ENCODE measurements at regions not wholly inside any gene's neighbourhood (a gene's known extent, or its start where the extent isn't known, plus 50 kb on each side); places are given as distances from the start of the nearest gene placed in this dataset.
"Not testable (repeated sequence)": the region's sequence is repeated elsewhere in the genome, so short reads cannot be mapped to it uniquely, and the experiment has no call there.

GRCh38 chr12:131383291-131383690, 327.6 kb upstream of the SFSWAP start:
- no peaks in the 10 kb centered on the region for H3K4me1 Mint-ChIP-seq
- no peaks in the 10 kb centered on the region for H3K27me3 Mint-ChIP-seq
- no peaks in the 10 kb centered on the region for H3K36me3 Mint-ChIP-seq (ENCODE audit: low read depth)
- no peak overlapping the region for H3K4me3 Mint-ChIP-seq
- intact Hi-C loops (cut with micrococcal nuclease): no loop called here
- no peaks in the 10 kb centered on the region for H3K9me3 Mint-ChIP-seq
- H3K27ac Mint-ChIP-seq: no peak overlapping the region
- DNase-seq: no peak

GRCh38 chr12:131383741-131384543, 326.9 kb upstream of the SFSWAP start:
- Mint-ChIP-seq H3K27me3 (no peaks in the 10 kb centered on the region), H3K4me3 (no peak overlapping the region), H3K27ac (no peak overlapping the region), H3K36me3 (ENCODE audit: low read depth) (no peaks in the 10 kb centered on the region), H3K4me1 (no peaks in the 10 kb centered on the region), H3K9me3 (no peaks in the 10 kb centered on the region)
- intact Hi-C loops (cut with micrococcal nuclease): no loop called here
- no peak for DNase-seq

- no peak for DNase-seq
- Mint-ChIP-seq H3K27me3 (no peaks in the 10 kb centered on the region), H3K27ac (no peak overlapping the region), H3K36me3 (ENCODE audit: low read depth) (no peaks in the 10 kb centered on the region), H3K9me3 (no peaks in the 10 kb centered on the region), H3K4me3 (no peak overlapping the region), H3K4me1 (no peaks in the 10 kb centered on the region)
- intact Hi-C loops (cut with micrococcal nuclease): no loop called here
Observed at GRCh38 chr12:131384544-131384855, 326.4 kb upstream of the SFSWAP start.

GRCh38 chr12:131385313-131386166, 325.4 kb upstream of the SFSWAP start:
- intact Hi-C loops (cut with micrococcal nuclease): no loop called here
- Mint-ChIP-seq H3K27me3 (no peaks in the 10 kb centered on the region), H3K4me3 (no peak overlapping the region), H3K4me1 (no peaks in the 10 kb centered on the region), H3K27ac (no peak overlapping the region), H3K36me3 (ENCODE audit: low read depth) (no peaks in the 10 kb centered on the region), H3K9me3 (no peaks in the 10 kb centered on the region)
- DNase-seq: no peak

- DNase-seq: no peak
- no peaks in the 10 kb centered on the region for H3K36me3 Mint-ChIP-seq (ENCODE audit: low read depth)
- H3K27me3 Mint-ChIP-seq: no peaks in the 10 kb centered on the region
Observed at GRCh38 chr12:131386167-131386521, 324.7 kb upstream of the SFSWAP start.

GRCh38 chr12:131386781-131387180, 324.1 kb upstream of the SFSWAP start:
- H3K27me3 Mint-ChIP-seq: no peaks in the 10 kb centered on the region
- H3K9me3 Mint-ChIP-seq: peaks cover 3% of the 10 kb centered on the region

More at GRCh38 chr12:131386167-131386521, 324.7 kb upstream of the SFSWAP start:
- intact Hi-C loops (cut with micrococcal nuclease): no loop called here
- Mint-ChIP-seq H3K4me1 (no peaks in the 10 kb centered on the region), H3K4me3 (no peak overlapping the region), H3K9me3 (no peaks in the 10 kb centered on the region), H3K27ac (no peak overlapping the region)

GRCh38 chr12:131387281-131388163, 323.4 kb upstream of the SFSWAP start:
- Mint-ChIP-seq H3K36me3 (ENCODE audit: low read depth) (no peaks in the 10 kb centered on the region), H3K4me3 (no peak overlapping the region), H3K27ac (no peak overlapping the region), H3K4me1 (no peaks in the 10 kb centered on the region), H3K27me3 (no peaks in the 10 kb centered on the region), H3K9me3 (peaks cover 6% of the 10 kb centered on the region)
- intact Hi-C loops (cut with micrococcal nuclease): no loop called here
- no peak for DNase-seq

More at GRCh38 chr12:131386781-131387180, 324.1 kb upstream of the SFSWAP start:
- Mint-ChIP-seq H3K4me3 (no peak overlapping the region), H3K27ac (no peak overlapping the region), H3K36me3 (ENCODE audit: low read depth) (no peaks in the 10 kb centered on the region), H3K4me1 (no peaks in the 10 kb centered on the region)
- DNase-seq: no peak
- intact Hi-C loops (cut with micrococcal nuclease): no loop called here

- not testable (repeated sequence) for H3K9me3 Mint-ChIP-seq, H3K4me3 Mint-ChIP-seq
Observed at GRCh38 chr12:131388164-131389053, 322.5 kb upstream of the SFSWAP start.

GRCh38 chr12:131389054-131390013, 321.6 kb upstream of the SFSWAP start:
- H3K27me3 Mint-ChIP-seq: no peaks in the 10 kb centered on the region
- H3K9me3 Mint-ChIP-seq: peaks cover 6% of the 10 kb centered on the region
- no peaks in the 10 kb centered on the region for H3K36me3 Mint-ChIP-seq (ENCODE audit: low read depth)
- no peak overlapping the region for H3K4me3 Mint-ChIP-seq
- no peak for DNase-seq
- intact Hi-C loops (cut with micrococcal nuclease): no loop called here
- H3K4me1 Mint-ChIP-seq: no peaks in the 10 kb centered on the region
- no peak overlapping the region for H3K27ac Mint-ChIP-seq

More at GRCh38 chr12:131388164-131389053, 322.5 kb upstream of the SFSWAP start:
- intact Hi-C loops (cut with micrococcal nuclease); H3K27ac Mint-ChIP-seq; H3K4me1 Mint-ChIP-seq; H3K27me3 Mint-ChIP-seq; H3K36me3 Mint-ChIP-seq (ENCODE audit: low read depth); DNase-seq: not testable (repeated sequence)

GRCh38 chr12:131390412-131391334, 320.2 kb upstream of the SFSWAP start:
- H3K36me3 Mint-ChIP-seq (ENCODE audit: low read depth): no peaks in the 10 kb centered on the region
- peaks cover 6% of the 10 kb centered on the region for H3K9me3 Mint-ChIP-seq
- no peak overlapping the region for H3K4me3 Mint-ChIP-seq
- H3K27ac Mint-ChIP-seq: no peak overlapping the region
- no peaks in the 10 kb centered on the region for H3K4me1 Mint-ChIP-seq
- intact Hi-C loops (cut with micrococcal nuclease): no loop called here
- no peaks in the 10 kb centered on the region for H3K27me3 Mint-ChIP-seq
- DNase-seq: peak; percentile 62

GRCh38 chr12:131391399-131391798, 319.5 kb upstream of the SFSWAP start:
- H3K27ac Mint-ChIP-seq: no peak overlapping the region
- peaks cover 6% of the 10 kb centered on the region for H3K9me3 Mint-ChIP-seq
- H3K36me3 Mint-ChIP-seq (ENCODE audit: low read depth): no peaks in the 10 kb centered on the region
- no peaks in the 10 kb centered on the region for H3K4me1 Mint-ChIP-seq
- H3K27me3 Mint-ChIP-seq: no peaks in the 10 kb centered on the region
- intact Hi-C loops (cut with micrococcal nuclease): no loop called here
- no peak for DNase-seq
- H3K4me3 Mint-ChIP-seq: no peak overlapping the region
